ENCODE measurements at regions not wholly inside any gene's neighbourhood (a gene's known extent, or its start where the extent isn't known, plus 50 kb on each side); places are given as distances from the start of the nearest gene placed in this dataset.

- DNase-seq, result no peak
Observed at GRCh38 chr2:118167026-118167425, 78.8 kb downstream of the INSIG2 start.

GRCh38 chr2:118166242-118166641, 78.0 kb downstream of the INSIG2 start:
- DNase-seq, result no peak

- DNase-seq, result no peak
Observed at GRCh38 chr2:118165595-118165994, 77.3 kb downstream of the INSIG2 start.
